ENCODE measurements at regions not wholly inside any gene's neighbourhood (a gene's known extent, or its start where the extent isn't known, plus 50 kb on each side); places are given as distances from the start of the nearest gene placed in this dataset.

DNA sequence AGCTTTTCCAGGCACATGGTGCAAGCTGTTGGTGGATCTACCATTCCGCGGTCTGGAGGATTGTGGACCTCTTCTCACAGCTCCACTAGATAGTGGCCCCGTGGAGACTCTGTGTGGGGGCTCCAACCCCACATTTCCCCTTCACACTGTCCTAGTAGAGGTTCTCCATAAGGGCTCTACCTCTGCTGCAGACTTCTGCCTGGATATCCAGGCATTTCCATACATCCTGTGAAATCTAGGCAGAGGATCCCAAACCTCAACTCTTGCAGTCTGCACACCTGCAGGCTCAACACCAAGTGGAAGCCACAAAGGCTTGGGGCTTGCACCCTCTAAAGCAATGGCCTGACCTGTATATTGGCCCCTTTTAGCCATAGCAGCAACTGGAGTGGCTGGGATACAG is 283.4 kb upstream of the KLF4 start:
- TF ChIP-seq, protein P1, sequence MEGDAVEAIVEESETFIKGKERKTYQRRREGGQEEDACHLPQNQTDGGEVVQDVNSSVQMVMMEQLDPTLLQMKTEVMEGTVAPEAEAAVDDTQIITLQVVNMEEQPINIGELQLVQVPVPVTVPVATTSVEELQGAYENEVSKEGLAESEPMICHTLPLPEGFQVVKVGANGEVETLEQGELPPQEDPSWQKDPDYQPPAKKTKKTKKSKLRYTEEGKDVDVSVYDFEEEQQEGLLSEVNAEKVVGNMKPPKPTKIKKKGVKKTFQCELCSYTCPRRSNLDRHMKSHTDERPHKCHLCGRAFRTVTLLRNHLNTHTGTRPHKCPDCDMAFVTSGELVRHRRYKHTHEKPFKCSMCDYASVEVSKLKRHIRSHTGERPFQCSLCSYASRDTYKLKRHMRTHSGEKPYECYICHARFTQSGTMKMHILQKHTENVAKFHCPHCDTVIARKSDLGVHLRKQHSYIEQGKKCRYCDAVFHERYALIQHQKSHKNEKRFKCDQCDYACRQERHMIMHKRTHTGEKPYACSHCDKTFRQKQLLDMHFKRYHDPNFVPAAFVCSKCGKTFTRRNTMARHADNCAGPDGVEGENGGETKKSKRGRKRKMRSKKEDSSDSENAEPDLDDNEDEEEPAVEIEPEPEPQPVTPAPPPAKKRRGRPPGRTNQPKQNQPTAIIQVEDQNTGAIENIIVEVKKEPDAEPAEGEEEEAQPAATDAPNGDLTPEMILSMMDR (IDR thresholded peaks at IDR 0.05): no peak
- no peak for TF ChIP-seq ZFX (IDR thresholded peaks at IDR 0.05; ENCODE audit: borderline replicate concordance)

Data from 22Rv1 (cell line).